SH-SY5Y (cell line): ENCODE measurements at regions not wholly inside any gene's neighbourhood (a gene's known extent, or its start where the extent isn't known, plus 50 kb on each side); places are given as distances from the start of the nearest gene placed in this dataset.

ENCODE experiments used
- GATA2 ChIP-seq: IDR thresholded peaks from 2 replicates; pipeline ENCODE4 v1.6.1; 2011; ENCODE audit warnings: mild to moderate bottlenecking, low read depth, low read length
- GATA3 ChIP-seq: IDR thresholded peaks from 2 replicates; pipeline ENCODE4 v1.6.1; 2011; ENCODE audit warnings: low read depth, mild to moderate bottlenecking, low read length, moderate library complexity

DNA sequence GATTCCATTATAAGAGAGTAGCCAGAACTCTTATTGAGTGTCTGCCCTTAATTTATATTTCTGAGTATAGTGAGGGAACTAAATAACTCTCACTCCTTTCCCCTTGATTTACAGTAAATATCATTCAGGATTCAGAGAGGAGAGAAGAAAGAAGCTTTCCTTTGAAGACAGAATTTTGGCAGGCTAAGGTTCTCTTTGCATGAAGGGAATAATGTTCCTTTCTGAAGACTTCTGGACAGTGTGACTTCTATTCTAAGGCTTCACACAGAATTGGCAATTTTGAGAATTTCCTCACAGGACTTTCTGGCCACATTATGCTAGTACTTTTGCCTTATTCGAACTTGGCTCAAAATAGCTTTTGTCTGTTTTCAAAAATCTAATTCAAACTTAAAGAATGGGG, 352.2 kb upstream of the FBXO33 start:
- TF ChIP-seq GATA2, result no peak
- TF ChIP-seq GATA3, result no peak
